HEK293T (cell line): ENCODE measurements at regions not wholly inside any gene's neighbourhood (a gene's known extent, or its start where the extent isn't known, plus 50 kb on each side); places are given as distances from the start of the nearest gene placed in this dataset.

Experiments
- CTCF ChIA-PET: fragments of 350-600 bp; formaldehyde crosslinking; extraction: SDS; loops from one replicate; lab custom pipeline; 2021; ENCODE audit warnings: antibody characterized with exemption, inconsistent platforms; lab: Yijun Ruan, JAX
- POLR2A ChIA-PET: fragments of 350-600 bp; formaldehyde crosslinking; extraction: SDS; loops from one replicate; lab custom pipeline; 2020; ENCODE audit warnings: antibody characterized with exemption, inconsistent platforms; lab: Yijun Ruan, JAX
- DNase-seq: peaks from one replicate; pipeline ENCODE4 v3.0.0; 2012; ENCODE audit warnings: mixed read lengths; ENCODE audit errors: extremely low spot score
- ARNT ChIP-seq: fragments of 450-650 bp; IDR thresholded peaks from 2 replicates; pipeline ENCODE4 v1.6.1; 2017; ENCODE audit warnings: mild to moderate bottlenecking
- BHLHE40 ChIP-seq: fragments of 450-650 bp; IDR thresholded peaks from 2 replicates; pipeline ENCODE4 v1.6.1; 2016; ENCODE audit warnings: mild to moderate bottlenecking, moderate library complexity, borderline replicate concordance
- CTBP1 ChIP-seq: fragments of 450-650 bp; IDR thresholded peaks from 2 replicates; pipeline ENCODE4 v1.6.1; 2016; ENCODE audit warnings: borderline replicate concordance
- ELF4 ChIP-seq: fragments of 450-650 bp; IDR thresholded peaks from 2 replicates; pipeline ENCODE4 v1.6.1; 2017; ENCODE audit warnings: antibody characterized with exemption
- FOXA1 ChIP-seq: fragments of 450-650 bp; IDR thresholded peaks from 2 replicates; pipeline ENCODE4 v1.6.1; 2016; ENCODE audit warnings: mild to moderate bottlenecking
- FOXK2 ChIP-seq: fragments of 450-650 bp; IDR thresholded peaks from 2 replicates; pipeline ENCODE4 v1.6.1; 2016; ENCODE audit warnings: mild to moderate bottlenecking
- FOXM1 ChIP-seq: fragments of 450-650 bp; IDR thresholded peaks from 2 replicates; pipeline ENCODE4 v1.6.1; 2017; ENCODE audit warnings: mild to moderate bottlenecking, borderline replicate concordance
- HDGF ChIP-seq: fragments of 450-650 bp; IDR thresholded peaks from 2 replicates; pipeline ENCODE4 v1.6.1; 2017; ENCODE audit warnings: antibody characterized with exemption, borderline replicate concordance
- L3MBTL2 ChIP-seq: fragments of 450-650 bp; conservative IDR thresholded peaks from 2 replicates; pipeline ENCODE4 v1.6.1; 2016; ENCODE audit warnings: mild to moderate bottlenecking
- LEF1 ChIP-seq: fragments of 450-650 bp; IDR thresholded peaks from 2 replicates; pipeline ENCODE4 v1.6.1; 2017; ENCODE audit warnings: mild to moderate bottlenecking, borderline replicate concordance
- NFRKB ChIP-seq: fragments of 450-650 bp; IDR thresholded peaks from 2 replicates; pipeline ENCODE4 v1.6.1; 2016; ENCODE audit warnings: mild to moderate bottlenecking, moderate library complexity
- SP1 ChIP-seq: fragments of 450-650 bp; IDR thresholded peaks from 2 replicates; pipeline ENCODE4 v1.6.1; 2017
- SUZ12 ChIP-seq: fragments of 450-650 bp; IDR thresholded peaks from 2 replicates; pipeline ENCODE4 v1.6.1; 2016; ENCODE audit warnings: mild to moderate bottlenecking
- TARDBP ChIP-seq: fragments of 450-650 bp; IDR thresholded peaks from 2 replicates; pipeline ENCODE4 v1.6.1; 2016
- ZNF384 ChIP-seq: fragments of 450-650 bp; IDR thresholded peaks from 2 replicates; pipeline ENCODE4 v1.6.1; 2016
- TF ChIP-seq, protein P1 (sequence below): fragments of 450-650 bp; IDR thresholded peaks from 2 replicates; pipeline ENCODE4 v1.6.1; 2016

- CTCF ChIA-PET: interaction anchor here (1.0 kb wide), 1 partner anchor 11 kb away, joined by 3 read pairs; no protein-coding TSS in a partner anchor
- POLR2A ChIA-PET: no interaction called here
- no peak for DNase-seq
- no peak for TF ChIP-seq LEF1
- TF ChIP-seq L3MBTL2: no peak
- TF ChIP-seq HDGF: no peak
- TF ChIP-seq, protein P1, sequence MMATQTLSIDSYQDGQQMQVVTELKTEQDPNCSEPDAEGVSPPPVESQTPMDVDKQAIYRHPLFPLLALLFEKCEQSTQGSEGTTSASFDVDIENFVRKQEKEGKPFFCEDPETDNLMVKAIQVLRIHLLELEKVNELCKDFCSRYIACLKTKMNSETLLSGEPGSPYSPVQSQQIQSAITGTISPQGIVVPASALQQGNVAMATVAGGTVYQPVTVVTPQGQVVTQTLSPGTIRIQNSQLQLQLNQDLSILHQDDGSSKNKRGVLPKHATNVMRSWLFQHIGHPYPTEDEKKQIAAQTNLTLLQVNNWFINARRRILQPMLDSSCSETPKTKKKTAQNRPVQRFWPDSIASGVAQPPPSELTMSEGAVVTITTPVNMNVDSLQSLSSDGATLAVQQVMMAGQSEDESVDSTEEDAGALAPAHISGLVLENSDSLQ: no peak
- TF ChIP-seq TARDBP: no peak
- no peak for TF ChIP-seq FOXM1
- no peak for TF ChIP-seq NFRKB
- no peak for TF ChIP-seq ELF4
- no peak for TF ChIP-seq SP1
- no peak for TF ChIP-seq FOXK2
- TF ChIP-seq BHLHE40: no peak
- TF ChIP-seq ARNT: no peak
- no peak for TF ChIP-seq CTBP1
- no peak for TF ChIP-seq SUZ12
- no peak for TF ChIP-seq FOXA1
- TF ChIP-seq ZNF384: no peak
Measured at GRCh38 chr2:12161085-12161484, 414.7 kb downstream of the LPIN1 start.

DNA sequence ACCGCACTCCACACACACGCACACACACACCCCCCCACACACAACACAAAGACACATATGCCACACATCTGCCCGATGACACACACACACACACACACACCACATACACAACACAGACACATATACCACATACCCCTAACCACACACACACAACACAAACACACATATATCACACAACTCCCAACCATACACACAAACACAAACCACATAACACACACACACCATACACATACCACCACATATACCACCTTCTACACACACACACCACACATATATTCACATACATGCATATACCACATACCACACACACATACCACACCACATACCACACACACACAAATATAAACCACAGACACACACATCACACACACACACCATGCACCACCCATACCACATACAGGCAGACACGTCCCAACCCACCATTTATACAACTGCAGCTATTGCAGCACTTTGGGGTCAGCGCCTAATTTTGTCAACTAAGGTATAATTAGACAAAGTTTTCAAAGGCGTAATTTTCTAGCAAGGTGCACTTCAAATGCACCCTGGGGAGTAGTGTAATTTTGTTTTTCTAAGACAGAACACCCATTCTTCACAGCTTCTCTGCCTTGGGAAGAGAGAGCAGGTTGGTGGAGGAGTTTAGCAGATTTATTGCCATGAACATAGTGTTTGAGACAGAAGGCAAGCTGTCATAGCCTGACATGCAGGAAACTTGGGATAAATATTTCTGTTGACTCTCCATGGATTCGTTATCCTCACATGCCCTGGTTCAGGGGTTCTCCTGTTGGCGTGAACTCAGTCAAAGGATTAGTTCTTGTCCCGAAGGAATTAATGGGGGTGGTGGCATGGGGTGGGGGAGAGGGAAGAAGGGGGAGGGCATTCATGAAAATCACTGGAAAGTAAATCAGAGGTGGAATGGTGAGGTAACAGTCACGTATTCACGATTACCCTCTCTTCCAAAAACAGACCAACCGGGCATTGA, 416.1 kb downstream of the LPIN1 start:
- TF ChIP-seq TARDBP (no peak), ELF4 (no peak), FOXM1 (no peak)

DNA sequence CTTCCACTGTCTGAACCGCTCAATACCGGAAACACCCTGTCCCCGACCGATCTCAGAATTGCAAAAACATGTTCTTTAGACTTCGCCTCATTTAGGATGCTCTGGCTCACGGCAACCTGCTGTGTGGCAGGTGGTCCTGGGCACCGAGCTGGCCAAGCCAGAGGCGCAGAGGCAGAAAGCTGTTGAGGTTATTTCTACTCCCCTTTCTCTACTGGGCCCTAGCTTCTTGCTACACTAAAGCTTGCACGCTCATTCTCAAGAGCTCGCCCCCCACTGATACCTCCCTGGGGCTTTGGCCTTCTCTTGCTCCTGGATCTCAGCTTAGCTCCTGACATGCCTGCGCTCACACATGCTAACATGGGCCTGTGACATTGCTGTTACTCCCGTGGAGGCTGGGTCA, 417.4 kb downstream of the LPIN1 start:
- no peak for TF ChIP-seq TARDBP
- TF ChIP-seq HDGF: no peak
- no peak for TF ChIP-seq ELF4
- TF ChIP-seq NFRKB: no peak
- no peak for TF ChIP-seq BHLHE40
- TF ChIP-seq CTBP1: no peak
- no peak for TF ChIP-seq L3MBTL2
- no peak for TF ChIP-seq LEF1
- TF ChIP-seq FOXM1: no peak
- no peak for TF ChIP-seq FOXK2
- no peak for TF ChIP-seq FOXA1
- TF ChIP-seq SP1: no peak
- CTCF ChIA-PET: interaction anchor here (0.6 kb wide), 1 partner anchor 465 kb away, joined by 3 read pairs; no protein-coding TSS in a partner anchor
- POLR2A ChIA-PET: no interaction called here
- DNase-seq: no peak

More for the DNA sequence above, 416.1 kb downstream of the LPIN1 start:
- CTCF ChIA-PET: no interaction called here
- POLR2A ChIA-PET: no interaction called here
- no peak for DNase-seq

GRCh38 chr2:12164689-12165088, 418.3 kb downstream of the LPIN1 start:
- TF ChIP-seq HDGF: no peak
- TF ChIP-seq FOXM1: no peak
- TF ChIP-seq FOXA1: no peak
- TF ChIP-seq ZNF384: no peak
- TF ChIP-seq TARDBP: no peak
- no peak for TF ChIP-seq SUZ12
- TF ChIP-seq, protein P1: no peak
- TF ChIP-seq ARNT: no peak
- TF ChIP-seq LEF1: no peak
- no peak for TF ChIP-seq BHLHE40
- TF ChIP-seq FOXK2: no peak
- no peak for DNase-seq
- ChIA-PET POLR2A (no interaction called here), CTCF (interaction anchor here (0.7 kb wide), 1 partner anchor 391 kb away, joined by 4 read pairs; no protein-coding TSS in a partner anchor)

DNA sequence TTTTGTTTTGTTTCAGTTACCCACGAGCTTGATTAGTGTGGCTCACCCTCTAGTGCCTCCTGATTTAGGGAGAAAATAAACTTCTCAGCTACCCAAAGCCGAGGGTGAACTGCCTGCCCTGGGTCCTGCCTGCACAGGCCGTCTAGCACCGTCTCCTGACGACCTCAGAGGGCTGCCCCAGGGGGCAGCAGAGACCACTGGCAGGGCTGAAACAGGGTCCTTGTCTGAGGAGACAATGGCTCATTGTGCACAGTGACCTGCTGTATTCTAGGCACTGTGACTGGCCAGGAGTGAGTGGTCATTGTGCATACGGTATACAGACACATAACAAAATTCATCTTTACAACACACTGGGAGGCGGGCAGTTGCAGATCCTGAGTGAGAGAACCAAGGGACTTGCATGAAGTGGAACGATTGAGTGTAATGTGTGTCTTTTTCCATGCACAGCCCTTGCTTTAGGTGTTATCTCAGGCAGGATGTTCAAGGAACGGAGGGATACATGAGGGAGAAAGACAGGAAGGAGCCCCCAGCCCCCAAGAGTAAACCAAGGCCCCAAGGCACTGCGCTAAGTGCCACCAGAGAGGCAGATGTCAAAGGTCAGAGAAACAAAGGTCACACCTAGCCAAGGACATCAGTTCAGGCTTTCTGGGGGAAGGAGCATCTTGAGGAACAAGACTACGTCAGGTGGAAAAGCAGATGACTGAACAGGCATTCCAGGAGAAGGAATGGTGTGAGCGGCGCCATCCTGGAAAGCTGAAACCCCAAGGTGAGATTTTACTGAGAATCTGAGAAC, 421.3 kb downstream of the LPIN1 start:
- DNase-seq: no peak
- CTCF ChIA-PET: interaction anchor here (0.7 to 1.2 kb wide), 3 partner anchors 119 to 552 kb away, joined by 3 to 4 read pairs (median 3); no protein-coding TSS in a partner anchor
- POLR2A ChIA-PET: no interaction called here
- TF ChIP-seq FOXM1 (no peak), SP1 (no peak), CTBP1 (no peak), TARDBP (no peak), LEF1 (no peak), L3MBTL2 (no peak), SUZ12 (no peak), ARNT (no peak), FOXK2 (no peak), FOXA1 (no peak), BHLHE40 (no peak), HDGF (no peak), NFRKB (no peak), ZNF384 (no peak), ELF4 (no peak)
- TF ChIP-seq, protein P1: no peak
